ENCODE measurements at regions not wholly inside any gene's neighbourhood (a gene's known extent, or its start where the extent isn't known, plus 50 kb on each side); places are given as distances from the start of the nearest gene placed in this dataset.

DNA sequence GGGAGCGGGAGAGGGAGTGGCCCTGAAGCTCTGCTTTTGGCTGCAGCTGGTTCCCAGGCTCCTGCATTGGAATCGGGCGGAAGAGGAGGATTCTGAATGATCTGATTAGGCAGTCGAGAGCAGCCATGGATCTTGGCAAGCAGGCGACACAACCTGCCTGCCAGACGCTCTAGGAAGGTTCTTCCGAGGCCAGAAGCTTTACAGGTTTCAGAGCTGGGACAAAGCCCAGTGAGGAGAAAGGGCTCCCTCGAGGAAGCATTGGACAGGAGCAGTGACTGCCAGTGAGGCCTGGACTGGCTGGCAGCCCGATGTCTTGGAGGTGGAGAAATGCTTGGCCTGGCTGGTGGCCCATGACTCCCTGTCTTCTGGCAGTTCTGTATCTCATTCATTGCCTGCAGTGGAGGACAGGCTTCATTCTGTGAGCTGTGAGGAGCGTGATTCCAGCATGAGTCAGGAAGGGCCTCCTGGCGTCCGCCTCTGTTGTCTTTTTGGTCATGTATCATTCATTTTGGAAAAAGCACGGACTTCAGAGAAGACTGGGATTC, 132.7 kb upstream of the IPO9 start:
- no peak for TF ChIP-seq POLR2A (IDR thresholded peaks at IDR 0.05; ENCODE audit: extremely low read depth, insufficient read length)
- TF ChIP-seq CTCF (IDR thresholded peaks at IDR 0.05; ENCODE audit: low read depth, low read length): no peak
- TF ChIP-seq MAX (IDR thresholded peaks at IDR 0.05; ENCODE audit: low read depth, low read length): no peak

Measured in NB4 (cell line).